HG03039 (cell line): ENCODE measurements at regions not wholly inside any gene's neighbourhood (a gene's known extent, or its start where the extent isn't known, plus 50 kb on each side); places are given as distances from the start of the nearest gene placed in this dataset.

Source experiments
- ATAC-seq: cut with Tn5 transposase; IDR thresholded peaks from one replicate; pipeline ENCODE4 v1.9.1; 2021; ENCODE audit warnings: mild to moderate bottlenecking, moderate library complexity; ENCODE audit not compliant: unreplicated experiment

DNA sequence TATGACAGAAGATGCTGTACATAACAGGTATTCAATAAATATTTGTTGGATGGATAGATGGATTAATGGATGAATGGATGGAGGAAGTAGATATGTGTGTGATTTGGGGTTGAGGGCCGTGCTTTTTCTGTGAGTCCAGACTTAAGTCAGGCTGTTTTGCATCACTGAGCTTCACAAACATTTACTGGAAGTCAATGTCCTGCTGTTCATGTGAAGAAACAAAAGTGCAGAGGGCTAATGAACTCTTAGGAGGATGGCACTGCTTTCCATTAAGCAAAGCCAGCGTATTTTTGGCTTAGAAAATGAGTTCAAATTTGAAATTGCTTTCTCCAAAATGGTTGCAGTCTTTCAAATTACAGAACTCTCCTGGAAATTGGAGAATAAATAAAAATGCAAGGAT lies 260.6 kb upstream of the SASH1 start:
- no peak for ATAC-seq

DNA sequence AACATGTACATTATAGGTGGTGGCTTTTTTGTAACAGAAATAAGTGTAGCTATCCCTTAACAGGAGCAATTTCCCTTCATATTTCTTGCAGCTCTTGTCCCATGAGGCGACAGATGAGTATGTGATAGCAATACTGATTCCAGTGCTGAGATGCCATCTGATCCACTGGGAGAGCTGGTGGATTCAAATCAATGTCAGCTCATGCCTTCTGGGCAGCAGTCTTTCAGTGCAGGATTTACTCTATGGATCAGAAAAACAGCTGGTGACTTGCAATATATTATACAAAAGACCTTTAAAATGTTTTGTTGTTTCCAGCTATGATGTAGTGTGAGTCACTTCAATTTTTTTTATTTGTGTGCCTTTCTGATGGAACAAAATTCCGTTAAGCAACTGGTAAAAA lies 259.9 kb upstream of the SASH1 start:
- no peak for ATAC-seq

DNA sequence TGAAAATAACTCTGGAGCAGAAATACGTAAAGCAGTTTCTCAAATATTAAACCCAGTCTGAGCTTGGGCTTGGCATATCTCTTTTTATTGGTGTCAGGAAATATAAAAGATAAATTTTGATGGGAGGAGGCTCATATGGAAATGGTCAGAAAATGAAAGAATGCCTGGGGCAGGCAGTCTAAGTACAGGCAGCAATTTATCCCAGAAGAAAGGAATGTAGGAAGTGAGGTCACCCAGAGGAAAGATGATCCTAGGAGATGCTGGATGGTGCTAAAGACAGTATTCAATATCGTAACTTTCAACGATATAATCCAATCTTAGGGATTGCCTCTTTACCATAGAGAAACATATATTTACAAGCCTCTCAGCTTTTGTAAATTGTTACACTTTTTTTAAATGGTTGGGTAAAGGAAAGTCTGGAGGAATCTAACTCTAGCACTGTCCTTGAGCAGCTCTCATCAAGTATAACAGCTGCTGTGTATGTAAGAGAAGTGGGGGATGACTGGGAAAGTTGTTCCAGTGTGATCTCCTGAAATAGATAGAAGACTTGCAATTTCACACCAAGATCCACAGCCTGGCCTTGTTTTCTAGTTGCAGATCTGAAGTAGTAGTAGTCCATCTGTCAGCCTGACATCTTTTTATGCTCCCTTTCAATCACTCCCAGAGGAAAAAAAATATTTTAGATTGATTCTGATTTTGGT lies 256.9 kb upstream of the SASH1 start:
- ATAC-seq, result no peak

DNA sequence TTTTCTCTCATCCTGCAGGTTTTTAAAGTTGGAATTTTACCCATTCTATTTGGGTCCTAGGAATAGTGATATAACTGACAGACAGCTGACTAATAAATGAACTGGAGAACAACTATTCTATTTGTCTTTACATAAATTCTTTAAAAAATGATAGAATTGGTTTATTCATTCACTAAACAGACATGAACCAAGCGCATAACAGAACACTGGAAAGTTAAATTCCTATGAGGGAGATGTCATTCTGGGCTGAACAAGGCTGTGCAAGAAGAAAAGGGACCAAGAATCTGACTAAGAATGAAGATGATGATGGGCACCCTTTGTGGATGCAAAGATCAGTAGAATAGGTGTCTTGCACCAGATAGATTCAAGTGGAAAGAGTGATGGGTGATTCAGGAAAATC lies 256.3 kb upstream of the SASH1 start:
- no peak for ATAC-seq

DNA sequence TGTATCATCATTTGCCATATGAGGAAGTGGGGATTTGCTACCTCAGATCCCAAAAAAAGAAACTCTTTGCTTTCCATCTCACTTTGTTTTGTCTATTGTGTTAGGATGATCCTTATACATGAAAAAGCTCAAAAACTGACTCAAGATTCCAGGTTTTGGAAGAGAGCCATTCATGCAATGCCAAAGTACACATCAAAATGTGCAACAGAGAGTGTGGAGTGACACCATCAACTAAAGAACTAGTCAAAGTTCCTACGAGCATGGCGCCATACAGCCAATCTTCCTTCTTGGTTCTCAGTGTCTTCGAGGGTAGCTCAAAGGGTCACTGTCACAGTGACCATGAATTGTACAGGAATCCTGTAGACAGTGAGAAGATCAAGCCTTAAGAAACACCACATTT lies 255.8 kb upstream of the SASH1 start:
- no peak for ATAC-seq

DNA sequence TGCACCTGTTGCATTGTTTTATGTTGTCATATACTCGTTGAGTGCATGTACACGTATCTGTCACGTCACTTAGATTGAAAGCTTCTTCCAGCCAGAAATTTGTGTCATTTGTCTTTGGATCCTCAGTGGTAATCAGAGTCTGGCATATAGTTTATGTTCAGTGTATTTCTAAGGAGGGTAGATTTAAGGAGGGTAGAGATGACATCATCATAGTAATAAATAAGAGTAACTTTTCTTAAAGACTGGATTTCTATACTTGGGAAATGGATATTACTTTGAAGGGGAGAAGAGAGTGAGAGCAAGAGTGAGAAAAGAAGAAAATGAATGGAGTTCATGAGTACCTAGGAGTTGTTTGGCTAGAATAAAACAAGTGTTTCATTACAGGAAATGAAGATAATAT lies 255.0 kb upstream of the SASH1 start:
- no peak for ATAC-seq

DNA sequence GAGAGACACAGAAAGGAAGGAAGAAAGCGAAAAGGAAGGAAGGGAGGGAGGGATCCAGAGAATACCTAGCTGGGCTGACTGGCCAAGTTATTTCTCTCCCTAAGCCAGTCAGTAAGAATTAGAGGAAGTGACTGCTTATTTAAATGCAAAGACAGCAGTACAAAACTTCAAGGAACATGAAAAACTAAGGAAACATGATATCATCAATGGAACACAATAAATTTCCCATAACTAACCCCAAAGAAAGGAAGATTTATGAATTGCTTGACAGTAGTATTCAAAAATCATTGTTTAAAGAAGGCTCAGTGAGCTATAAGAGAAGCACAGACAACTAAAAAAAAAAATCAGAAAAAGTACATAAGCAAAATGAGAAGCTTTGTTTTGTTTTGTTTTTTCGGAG lies 252.3 kb upstream of the SASH1 start:
- ATAC-seq, result no peak

DNA sequence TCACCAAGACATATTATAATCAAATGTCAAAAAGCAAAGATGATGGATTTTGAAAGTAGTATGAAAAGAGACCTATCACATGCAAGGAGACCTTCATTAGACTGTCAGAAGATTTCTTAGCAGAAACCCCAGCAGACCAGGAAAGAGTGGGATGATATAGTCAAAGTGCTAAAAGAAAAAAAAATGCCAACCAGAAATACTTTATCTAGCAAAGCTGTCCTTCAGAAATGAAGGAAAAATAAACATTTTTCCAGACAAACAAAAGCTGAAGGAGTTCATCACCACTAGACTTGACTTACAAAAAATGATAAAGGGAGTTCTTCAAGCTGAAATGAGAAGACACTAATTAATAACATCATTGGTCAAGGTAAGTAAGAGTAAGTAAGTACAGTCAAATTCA lies 251.2 kb upstream of the SASH1 start:
- no peak for ATAC-seq

DNA sequence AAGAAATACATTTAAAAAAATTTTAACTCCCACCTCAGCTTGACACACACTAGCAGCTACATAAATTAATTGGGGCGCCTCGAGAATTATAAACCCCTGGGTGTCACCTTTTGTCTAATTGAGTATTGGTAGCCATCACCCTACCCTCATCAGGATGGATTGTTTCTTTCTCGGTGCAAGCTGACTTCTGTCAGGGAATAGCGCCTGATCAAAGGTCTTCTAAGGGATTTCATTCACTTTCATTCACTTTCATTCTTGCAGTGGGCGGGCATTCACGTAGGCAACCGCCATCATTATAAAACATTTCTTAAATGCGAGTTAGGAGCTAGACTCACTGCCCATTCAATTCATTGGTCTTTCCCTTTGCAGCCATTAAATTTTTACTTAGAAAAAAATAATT lies 239.2 kb upstream of the SASH1 start:
- no peak for ATAC-seq

DNA sequence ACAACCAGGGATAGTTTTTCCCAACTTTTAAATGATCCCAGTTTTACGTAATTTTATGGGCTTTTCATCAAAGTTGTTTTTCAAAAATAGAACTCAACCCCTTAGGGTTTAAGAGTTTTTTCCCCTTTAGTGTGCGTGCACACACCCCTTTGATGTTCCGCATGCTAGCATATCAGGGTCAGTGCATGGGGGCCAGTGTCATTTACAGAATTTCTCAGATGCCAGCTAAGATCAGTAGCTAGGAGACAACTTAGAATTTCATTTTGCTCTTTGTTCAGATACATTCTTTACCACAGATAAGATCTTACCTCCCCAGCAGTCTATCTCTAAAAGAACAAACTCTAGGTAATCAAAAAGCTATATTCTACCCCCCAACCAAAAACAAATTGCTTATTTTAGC lies 238.5 kb upstream of the SASH1 start:
- ATAC-seq, result no peak

DNA sequence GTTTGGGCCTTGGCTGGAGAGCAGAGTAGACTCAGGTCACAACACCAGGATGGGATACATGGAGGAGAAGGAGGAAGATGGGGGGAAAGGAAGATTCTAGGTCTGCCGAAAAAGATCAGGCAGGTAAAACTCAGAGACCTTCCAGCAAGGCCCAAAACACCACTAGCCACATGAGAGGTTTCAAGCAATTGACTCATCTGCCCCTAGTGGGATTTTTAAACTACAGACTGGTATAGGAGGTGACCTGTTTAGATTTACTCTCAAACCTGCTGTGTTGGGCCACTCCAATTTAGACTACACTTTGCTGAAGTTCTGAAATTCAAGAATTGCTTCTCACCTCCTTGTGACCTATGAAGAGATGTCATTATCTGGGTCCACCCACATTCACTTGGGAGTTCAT lies 236.9 kb upstream of the SASH1 start:
- no peak for ATAC-seq

DNA sequence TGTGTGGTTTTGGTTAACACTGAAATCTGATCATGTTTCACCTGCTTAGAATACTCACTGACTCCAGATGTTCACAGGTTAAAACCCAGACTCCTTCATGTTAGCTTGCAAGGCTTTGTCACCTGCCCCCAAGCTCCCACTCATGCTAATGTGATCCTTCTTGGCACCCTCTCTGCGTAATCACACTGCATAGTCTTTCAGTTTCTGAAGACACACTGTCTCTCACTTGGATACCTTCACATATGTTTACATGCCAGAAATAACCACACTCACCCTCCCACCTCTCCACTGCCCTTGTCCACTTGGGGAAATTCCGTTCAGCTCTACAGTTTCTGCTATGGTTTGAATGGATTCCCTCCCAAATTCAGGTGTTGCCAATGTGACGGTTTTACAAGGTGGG lies 234.7 kb upstream of the SASH1 start:
- ATAC-seq, result no peak

DNA sequence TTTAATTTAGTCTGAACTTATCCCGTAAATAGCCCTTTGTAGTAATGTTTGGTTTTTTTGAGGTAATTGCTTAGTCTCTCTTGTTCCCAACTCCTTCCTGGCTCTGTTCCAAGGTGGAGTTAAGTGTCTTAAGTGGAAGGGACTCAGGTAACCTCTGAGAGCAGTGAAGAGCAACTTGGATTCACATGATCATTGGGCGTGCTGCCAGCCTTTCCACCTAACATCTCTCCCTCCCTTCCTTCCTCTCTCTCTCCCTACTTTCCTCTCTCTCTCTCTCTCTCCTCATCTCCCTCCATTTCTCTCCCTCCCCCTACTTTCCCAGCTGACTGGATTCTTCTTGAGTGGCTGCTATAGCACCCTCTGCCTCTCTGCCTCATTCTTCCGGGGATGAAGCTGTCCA lies 232.9 kb upstream of the SASH1 start:
- no peak for ATAC-seq

DNA sequence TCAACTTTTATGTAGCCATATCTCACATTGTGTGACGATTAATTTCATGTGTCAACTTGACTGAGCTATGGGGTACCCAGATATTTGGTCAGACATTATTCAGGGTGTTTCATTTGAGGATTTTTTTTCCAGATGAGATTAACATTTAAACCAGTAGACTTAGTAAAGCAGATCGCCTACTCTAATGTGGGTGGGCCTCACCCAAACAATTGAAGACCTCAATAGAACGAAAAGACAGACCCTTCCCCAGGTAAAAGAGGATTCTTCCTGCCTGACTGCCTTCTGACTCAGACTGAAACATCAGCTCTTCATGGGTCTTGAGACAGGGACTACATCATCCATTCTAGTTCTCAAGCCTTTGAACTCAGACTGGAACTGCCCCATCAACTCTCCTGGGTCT lies 231.7 kb upstream of the SASH1 start:
- no peak for ATAC-seq

DNA sequence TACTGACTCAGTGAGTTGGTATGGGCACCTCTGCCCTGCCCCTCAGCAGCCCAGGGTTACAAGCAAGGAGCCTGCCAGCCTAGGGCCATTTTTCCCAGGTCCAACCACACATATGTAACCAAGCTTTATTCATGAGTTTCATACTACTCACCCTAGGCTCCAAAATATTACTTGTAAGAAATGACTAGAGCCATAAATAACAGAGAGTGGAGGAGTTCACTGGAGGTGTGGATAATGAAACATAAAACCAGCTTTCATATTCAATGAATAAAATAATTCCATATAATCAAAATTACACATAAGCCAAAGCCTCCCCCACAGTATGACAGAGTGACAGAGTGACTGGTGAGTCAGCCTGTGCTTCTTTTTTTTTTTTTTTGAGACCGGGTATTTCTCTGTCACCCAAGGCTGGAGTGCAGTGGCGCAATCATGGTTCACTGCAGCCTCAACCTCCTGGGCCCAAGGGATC lies 229.8 kb upstream of the SASH1 start:
- no peak for ATAC-seq

DNA sequence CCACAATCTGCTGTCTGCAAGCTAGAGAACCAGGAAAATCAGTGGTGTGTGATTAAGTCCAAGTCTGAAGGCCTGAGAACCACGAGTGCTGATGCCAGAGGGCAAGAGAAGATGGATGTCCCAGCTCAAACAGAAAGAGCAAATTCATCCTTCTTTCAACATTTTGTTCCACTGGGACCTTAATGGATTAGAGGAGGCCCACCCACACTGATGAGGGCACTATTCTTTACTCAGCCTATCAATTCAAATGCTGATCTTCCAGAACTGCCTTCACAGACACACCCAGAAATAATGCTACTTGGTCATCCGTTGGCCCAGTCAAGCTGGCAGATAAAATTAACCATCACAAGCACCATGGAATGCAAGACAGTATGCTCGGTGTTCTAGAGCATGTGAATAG lies 226.6 kb upstream of the SASH1 start:
- no peak for ATAC-seq

DNA sequence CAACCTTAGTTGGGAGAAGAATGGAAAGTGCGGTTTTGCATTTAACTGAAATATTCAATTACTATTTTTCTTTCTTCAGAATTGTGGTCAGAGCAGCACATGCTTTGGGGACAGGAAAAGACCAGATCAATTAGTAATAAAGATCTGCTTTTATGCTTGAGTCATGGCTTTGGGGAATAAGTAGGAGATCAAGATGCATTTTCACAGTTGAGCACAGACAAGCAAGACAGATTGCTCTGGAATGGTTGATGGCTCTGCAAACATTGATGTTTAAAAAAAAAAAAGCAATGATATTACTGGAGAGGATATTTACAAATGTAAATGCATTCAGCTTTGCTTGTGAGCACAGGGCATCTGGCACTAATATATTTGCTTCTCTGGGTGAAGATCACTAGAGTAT lies 224.4 kb upstream of the SASH1 start:
- no peak for ATAC-seq

DNA sequence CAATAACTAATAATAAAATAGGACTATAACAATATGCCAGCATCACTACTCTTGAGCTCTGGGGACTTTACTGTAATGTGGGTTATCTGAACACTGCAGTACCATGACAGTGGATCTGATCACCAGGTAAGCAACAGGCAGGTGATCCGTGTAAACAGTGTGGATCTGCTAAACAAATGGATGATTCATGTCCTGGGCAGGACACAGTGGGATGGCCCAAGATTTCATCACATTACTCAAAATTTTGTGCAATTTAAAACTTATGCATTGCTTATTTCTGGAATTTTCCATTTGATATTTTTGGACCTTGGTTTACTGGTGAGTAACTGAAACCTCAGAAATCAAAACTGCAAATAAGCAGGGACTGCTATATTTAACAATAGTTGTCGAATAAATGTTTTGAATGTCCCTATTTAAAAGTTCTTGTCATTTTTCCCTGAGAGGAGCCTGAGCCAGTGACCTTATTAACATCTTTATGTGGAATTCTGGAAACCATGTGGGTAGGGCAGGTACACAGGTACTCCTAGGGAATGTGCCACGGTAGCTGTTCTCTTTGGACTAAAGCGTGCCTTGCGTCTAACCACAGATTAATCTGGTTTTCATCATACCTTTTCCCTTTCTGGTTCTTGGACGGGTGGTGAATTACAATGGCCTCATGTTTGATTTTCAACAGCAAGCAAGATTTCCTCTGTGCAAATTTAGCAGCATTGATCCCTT lies 214.5 kb upstream of the SASH1 start:
- no peak for ATAC-seq

DNA sequence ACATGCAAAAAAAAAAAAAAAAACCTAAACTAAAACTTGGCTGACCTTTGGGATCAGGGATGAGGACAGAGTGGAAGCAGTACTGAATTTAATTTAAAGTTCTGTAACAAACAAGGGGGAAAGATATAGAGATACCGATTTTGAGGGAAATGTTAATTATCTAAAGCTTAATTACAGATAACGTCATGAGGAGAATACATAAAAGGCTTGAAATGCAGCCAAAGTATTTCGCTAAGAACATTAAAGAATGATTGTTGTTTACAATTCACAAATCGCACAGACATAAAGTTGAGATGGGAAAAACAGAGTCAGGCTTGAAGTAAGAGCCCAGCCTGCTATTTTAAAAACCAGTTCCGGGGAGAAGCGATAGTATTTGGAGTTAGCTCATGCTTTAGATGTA lies 208.0 kb upstream of the SASH1 start:
- ATAC-seq, result no peak

DNA sequence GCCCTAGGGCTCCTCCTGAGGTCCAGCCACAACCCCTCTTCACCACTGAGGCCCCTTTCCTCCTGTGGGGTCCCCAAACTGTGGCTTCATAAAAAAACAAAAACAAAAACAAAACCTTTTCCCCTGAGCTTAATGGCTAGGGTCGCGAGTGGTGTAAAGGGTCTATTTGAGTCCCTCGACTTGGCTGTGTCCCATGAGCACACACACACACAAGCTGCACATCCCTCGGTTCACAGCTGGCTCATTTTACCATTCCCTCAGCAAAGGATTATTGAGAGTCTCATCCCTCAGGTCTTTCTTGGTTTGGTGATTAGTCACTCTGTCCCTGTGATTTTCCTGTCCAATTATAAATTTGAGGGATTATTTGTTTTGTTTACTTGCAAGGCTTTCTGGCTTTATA lies 206.1 kb upstream of the SASH1 start:
- ATAC-seq, result no peak

DNA sequence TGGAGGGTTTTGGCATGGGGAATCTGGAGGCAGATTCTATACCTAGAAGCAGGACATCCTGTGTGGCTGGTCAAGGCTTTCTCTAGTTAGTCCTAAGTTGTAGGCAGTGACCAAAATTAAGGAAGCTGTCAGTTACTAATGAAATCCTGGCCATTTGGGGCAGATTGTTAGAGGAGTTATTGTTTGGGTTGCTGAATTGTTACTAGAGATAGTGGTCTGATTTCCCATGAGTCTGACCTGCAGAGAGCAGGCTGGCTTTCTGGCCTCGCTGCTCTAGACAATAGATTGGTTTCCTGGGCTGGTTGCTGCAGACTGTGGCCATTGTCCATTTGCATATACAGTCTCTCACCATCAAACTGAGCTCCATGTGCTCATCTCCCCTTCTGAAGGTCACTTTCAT lies 205.0 kb upstream of the SASH1 start:
- ATAC-seq, result no peak

DNA sequence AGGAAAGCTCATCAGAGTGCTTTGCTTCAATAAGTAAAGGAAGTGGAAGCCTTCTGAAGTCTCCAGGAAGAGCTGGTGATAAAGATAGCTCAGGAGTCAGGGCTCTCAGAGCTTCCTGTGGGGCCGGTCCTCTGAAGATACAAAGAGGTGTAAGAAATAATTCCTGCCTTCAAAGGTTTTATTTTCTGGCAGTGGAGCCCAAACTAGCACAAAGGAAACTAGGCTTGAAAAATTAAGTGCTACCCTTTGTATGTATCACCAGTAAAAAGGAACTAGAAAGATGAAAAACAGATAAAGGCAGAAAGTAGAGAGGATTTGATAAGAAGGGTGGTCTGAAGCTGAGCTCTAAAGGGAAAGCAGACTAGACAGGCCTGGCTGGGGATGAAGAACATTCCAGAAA lies 204.1 kb upstream of the SASH1 start:
- no peak for ATAC-seq
